ENCODE measurements at regions not wholly inside any gene's neighbourhood (a gene's known extent, or its start where the extent isn't known, plus 50 kb on each side); places are given as distances from the start of the nearest gene placed in this dataset.

GRCh38 chr9:12091865-12092527 lies 601.2 kb upstream of the TYRP1 start:
- no peak for TF ChIP-seq CTCF (IDR thresholded peaks at IDR 0.05; ENCODE audit: low read depth, low read length, missing control alignments)
- no peak overlapping the region for H3K4me3 ChIP-seq (ENCODE audit: low read depth, low read length)
- no peak for DNase-seq (ENCODE audit: low read depth)

GRCh38 chr9:12094046-12094445 lies 599.1 kb upstream of the TYRP1 start:
- TF ChIP-seq CTCF (IDR thresholded peaks at IDR 0.05; ENCODE audit: low read depth, low read length, missing control alignments) = no peak
- DNase-seq (ENCODE audit: low read depth) = no peak
- no peak overlapping the region for H3K4me3 ChIP-seq (ENCODE audit: low read depth, low read length)

DNA sequence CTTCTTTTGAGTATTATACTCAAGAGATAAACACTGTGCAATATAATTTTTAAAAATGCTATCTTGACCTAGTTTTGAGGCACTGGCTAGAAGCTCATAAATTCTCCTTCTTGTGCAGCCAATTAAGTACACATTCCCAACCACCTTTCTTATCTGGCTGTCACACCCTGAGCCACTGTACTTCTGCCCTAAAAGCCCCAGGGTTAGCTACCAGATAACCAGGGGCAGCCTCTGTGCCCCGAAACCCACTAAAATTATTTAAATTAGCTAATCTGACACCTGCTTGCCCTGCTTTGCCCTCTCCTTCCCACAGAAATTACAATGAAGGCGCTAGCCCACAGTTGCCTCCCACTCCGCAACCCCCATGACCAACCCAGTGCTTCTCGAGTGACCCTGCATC lies 597.3 kb upstream of the TYRP1 start:
- no peak for TF ChIP-seq CTCF (IDR thresholded peaks at IDR 0.05; ENCODE audit: low read depth, low read length, missing control alignments)
- no peak overlapping the region for H3K4me3 ChIP-seq (ENCODE audit: low read depth, low read length)
- no peak for DNase-seq (ENCODE audit: low read depth)

DNA sequence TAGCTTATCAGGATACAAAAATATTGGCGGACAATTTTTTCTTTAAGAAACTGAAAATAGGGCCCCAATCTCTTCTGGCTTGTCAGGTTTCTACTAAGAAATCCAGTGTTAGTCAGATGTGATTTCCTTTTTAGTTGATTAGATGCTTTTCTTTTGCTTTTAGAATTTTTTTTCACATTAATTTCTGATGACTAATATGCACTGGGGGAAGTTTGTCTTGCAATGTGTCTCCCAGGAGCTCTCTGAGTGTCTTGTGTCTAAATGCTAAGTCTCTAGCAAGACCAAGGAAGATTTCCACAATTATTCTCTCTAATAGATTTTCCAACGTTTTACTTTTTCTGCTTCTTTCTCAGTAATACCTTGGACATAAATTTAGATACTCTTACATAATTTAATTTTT lies 559.8 kb upstream of the TYRP1 start:
- no peak for TF ChIP-seq CTCF (IDR thresholded peaks at IDR 0.05; ENCODE audit: low read depth, low read length, missing control alignments)
- no peak for DNase-seq (ENCODE audit: low read depth)
- H3K4me3 ChIP-seq (ENCODE audit: low read depth, low read length) = no peak overlapping the region

DNA sequence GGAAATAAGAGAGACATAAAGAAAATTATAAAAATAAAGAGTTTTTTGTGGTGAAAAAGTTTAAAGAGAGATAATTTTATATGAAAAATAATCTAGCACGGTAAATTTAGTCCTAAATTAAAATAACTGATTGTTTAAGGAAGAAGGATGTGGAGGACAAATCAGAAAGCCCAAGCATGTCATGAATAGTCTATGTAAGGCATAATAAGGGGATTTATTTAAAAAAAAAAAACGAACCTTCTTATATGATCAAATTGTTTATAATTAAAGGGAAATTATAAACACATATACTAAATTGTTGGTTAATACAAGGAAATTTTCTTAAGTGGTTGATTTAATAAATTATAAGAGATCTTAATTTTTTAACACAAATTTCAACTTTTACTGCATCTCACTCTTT lies 551.8 kb upstream of the TYRP1 start:
- H3K4me3 ChIP-seq (ENCODE audit: low read depth, low read length) = no peak overlapping the region
- no peak for DNase-seq (ENCODE audit: low read depth)
- no peak for TF ChIP-seq CTCF (IDR thresholded peaks at IDR 0.05; ENCODE audit: low read depth, low read length, missing control alignments)

GRCh38 chr9:12155401-12156134 lies 537.6 kb upstream of the TYRP1 start:
- DNase-seq (ENCODE audit: low read depth) = no peak
- no peak overlapping the region for H3K4me3 ChIP-seq (ENCODE audit: low read depth, low read length)
- no peak for TF ChIP-seq CTCF (IDR thresholded peaks at IDR 0.05; ENCODE audit: low read depth, low read length, missing control alignments)
